Transverse colon (tissue), 4 donors: ENCODE measurements at regions not wholly inside any gene's neighbourhood (a gene's known extent, or its start where the extent isn't known, plus 50 kb on each side); places are given as distances from the start of the nearest gene placed in this dataset.
A peak's percentile ranks its signal among the peaks of the same experiment; 100 is the strongest.

ENCODE experiments used
- DNase-seq: peaks from one replicate; pipeline ENCODE4 v3.0.0-alpha.2; 2019
- H3K27ac ChIP-seq, 4 donors: fragments of 200-600 bp; sonication (generic); 2 replicates each; pipeline ENCODE4 v1.5.1; 2016 to 2018; ENCODE audit warnings: inconsistent platforms in 4 of 4
- H3K27me3 ChIP-seq: fragments of 200-600 bp; sonication (generic); 2 replicates; pipeline ENCODE4 v1.5.1; 2017; ENCODE audit warnings: inconsistent platforms
- H3K36me3 ChIP-seq, 4 donors: fragments of 200-600 bp; sonication (generic); 2 replicates each; pipeline ENCODE4 v1.5.1; 2017 to 2019; ENCODE audit warnings: inconsistent platforms in 4 of 4
- H3K4me1 ChIP-seq, 4 donors: fragments of 200-600 bp; sonication (generic); 2 replicates each; pipeline ENCODE4 v1.5.1; 2017 to 2020; ENCODE audit warnings: inconsistent platforms in 4 of 4
- H3K4me3 ChIP-seq, 4 donors: fragments of 200-600 bp; sonication (generic); 1 replicate in 1 of 4; 2 replicates in 3 of 4; pipeline versions ENCODE4 v1.5.1 to v1.6.1; 2017 to 2019; ENCODE audit warnings: inconsistent platforms in 4 of 4
- H3K9me3 ChIP-seq, 2 donors: fragments of 200-600 bp; sonication (generic); 2 replicates each; pipeline ENCODE4 v1.5.1; 2017 to 2019; ENCODE audit warnings: inconsistent platforms in 2 of 2
- EP300 ChIP-seq: sonication (generic); formaldehyde crosslinking; IDR thresholded peaks from one replicate; pipeline ENCODE4 v1.6.1; 2017; ENCODE audit warnings: antibody characterized with exemption, low read depth
- POLR2A ChIP-seq: fragments of 450-650 bp; IDR thresholded peaks from one replicate; pipeline ENCODE4 v1.6.1; 2016; ENCODE audit warnings: antibody characterized with exemption, mild to moderate bottlenecking, moderate library complexity
- POLR2AphosphoS5 ChIP-seq, 3 donors: sonication (generic); formaldehyde crosslinking; IDR thresholded peaks; one replicate each; pipeline ENCODE4 v1.6.1; 2016; ENCODE audit warnings: antibody characterized with exemption in 3 of 3
- WGBS, 2 donors: methylation state at CpG; one replicate each; pipeline ENCODE4 v1.1.5; 2018; ENCODE audit warnings: low coverage in 1 of 2; 5-methylcytosine and 5-hydroxymethylcytosine counted together
- in situ Hi-C, 4 donors: fragments of 200-750 bp; cut with MboI; loops; one replicate each; pipeline versions ENCODE4 v1.15.0 to v1.15.1; 2017; ENCODE audit warnings: low sequenced_read_pairs in 3 of 4, low pct_ligation_motif_present in 1 of 4, low pct_unique_long_range_greater_than_20kb in 1 of 4
- intact Hi-C: fragments of 100-400 bp; cut with DNase I; formaldehyde crosslinking; loops from one replicate; pipeline ENCODE4 v1.15.1; 2023; ENCODE audit warnings: low total_unique reads
- TF ChIP-seq, protein P1 (sequence below), 5 experiments: fragments of 200-600 bp in 3 of 5; fragments of 450-650 bp in 2 of 5; sonication (generic) in 3 of 5; IDR thresholded peaks; 1 replicate in 2 of 5; 2 replicates in 3 of 5; pipeline ENCODE4 v1.5.1; 2016 to 2017; ENCODE audit warnings: antibody characterized with exemption in 5 of 5, inconsistent platforms in 3 of 5, mild to moderate bottlenecking in 2 of 5, moderate library complexity in 1 of 5

- Histone ChIP-seq H3K4me3 (no peak overlapping the region), H3K36me3 (no peaks in the 10 kb centered on the region), H3K27ac (no peak overlapping the region), H3K4me1 (no peaks in the 10 kb centered on the region), H3K9me3 (no peaks in the 10 kb centered on the region), H3K27me3 (no peaks in the 10 kb centered on the region)
- TF ChIP-seq POLR2A = no peak
- TF ChIP-seq POLR2AphosphoS5 (IDR thresholded peaks at IDR 0.05) = no peak
- TF ChIP-seq, protein P1, sequence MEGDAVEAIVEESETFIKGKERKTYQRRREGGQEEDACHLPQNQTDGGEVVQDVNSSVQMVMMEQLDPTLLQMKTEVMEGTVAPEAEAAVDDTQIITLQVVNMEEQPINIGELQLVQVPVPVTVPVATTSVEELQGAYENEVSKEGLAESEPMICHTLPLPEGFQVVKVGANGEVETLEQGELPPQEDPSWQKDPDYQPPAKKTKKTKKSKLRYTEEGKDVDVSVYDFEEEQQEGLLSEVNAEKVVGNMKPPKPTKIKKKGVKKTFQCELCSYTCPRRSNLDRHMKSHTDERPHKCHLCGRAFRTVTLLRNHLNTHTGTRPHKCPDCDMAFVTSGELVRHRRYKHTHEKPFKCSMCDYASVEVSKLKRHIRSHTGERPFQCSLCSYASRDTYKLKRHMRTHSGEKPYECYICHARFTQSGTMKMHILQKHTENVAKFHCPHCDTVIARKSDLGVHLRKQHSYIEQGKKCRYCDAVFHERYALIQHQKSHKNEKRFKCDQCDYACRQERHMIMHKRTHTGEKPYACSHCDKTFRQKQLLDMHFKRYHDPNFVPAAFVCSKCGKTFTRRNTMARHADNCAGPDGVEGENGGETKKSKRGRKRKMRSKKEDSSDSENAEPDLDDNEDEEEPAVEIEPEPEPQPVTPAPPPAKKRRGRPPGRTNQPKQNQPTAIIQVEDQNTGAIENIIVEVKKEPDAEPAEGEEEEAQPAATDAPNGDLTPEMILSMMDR (IDR thresholded peaks at IDR 0.05) = no peak
- no peak for TF ChIP-seq EP300
- no peak for DNase-seq
- intact Hi-C loops = no loop called here
- WGBS, 2 donors = 77% methylated on average over 7 of the region's 7 CpGs; no CpG with 5 or more reads in 1 of the 2 donors
- in situ Hi-C loops = loop anchor here in 1 of 4 donors (25.0 kb wide), 1 partner anchor 137 kb away; no protein-coding TSS in a partner anchor
Measured at GRCh38 chr12:4024701-4025100, 151.5 kb upstream of the PARP11 start.

DNA sequence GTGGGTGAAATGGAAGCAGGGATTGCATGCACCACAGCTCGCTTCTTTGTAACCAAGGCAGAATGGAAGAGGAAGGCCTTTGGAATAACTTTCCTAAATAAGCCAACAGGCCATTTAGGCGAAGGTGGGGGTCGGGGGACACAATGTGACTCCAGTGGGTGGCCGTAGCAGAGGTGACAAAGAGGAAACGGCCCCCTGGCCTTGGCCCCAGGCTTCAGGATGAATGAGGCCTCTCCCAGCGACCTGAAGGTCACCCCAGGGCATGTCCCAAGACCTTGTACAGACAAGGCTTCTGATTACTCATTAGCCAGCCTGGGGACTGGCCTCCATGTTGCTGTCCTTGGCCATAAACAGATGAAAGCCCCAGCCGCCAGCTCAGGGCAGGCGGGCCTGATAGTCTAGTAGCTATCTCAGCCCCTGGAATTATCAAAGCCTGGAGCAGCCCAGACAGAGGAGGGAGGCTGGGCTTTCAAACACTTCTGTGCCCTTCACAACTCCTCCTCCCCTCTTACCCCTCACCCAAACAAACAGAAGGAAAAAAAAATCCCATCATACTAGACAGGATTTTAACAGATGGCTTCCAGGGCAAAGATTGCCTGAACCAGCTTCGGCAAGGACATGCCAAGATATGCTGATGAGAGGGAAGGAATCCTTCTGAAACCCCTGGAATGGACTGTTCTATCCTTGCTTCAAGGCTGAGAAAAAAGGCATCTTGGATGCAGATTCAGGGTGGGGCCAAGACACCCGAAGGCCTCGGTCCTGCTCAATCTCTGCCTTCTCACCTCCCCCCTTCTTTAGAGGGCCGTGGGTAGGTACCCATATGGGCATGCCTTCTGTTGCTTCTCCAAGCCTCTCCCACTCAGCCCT, 142.3 kb upstream of the PARP11 start:
- no peak for TF ChIP-seq EP300
- no peak for TF ChIP-seq POLR2AphosphoS5 (IDR thresholded peaks at IDR 0.05)
- TF ChIP-seq, protein P1 (IDR thresholded peaks at IDR 0.05) = no peak
- no peak for TF ChIP-seq POLR2A

DNA sequence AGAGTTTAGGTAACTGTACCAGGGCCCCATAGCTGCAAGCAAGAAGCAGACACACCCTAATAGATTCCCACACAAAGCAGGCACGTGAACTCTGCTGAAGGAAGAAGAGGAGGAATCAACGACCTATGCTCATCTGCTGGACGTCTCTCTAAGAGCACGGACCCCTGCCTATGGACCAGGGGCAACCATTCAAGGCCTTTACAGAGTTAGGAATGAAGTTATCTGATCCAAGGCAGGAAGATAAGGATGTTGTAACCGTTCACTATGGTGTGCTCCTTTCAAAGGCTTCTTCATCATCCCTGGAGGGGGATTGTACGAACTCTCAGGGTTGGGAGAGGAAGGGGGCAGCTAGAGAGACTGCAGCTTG, 141.6 kb upstream of the PARP11 start:
- in situ Hi-C loops = no loop called here
- H3K9me3 ChIP-seq = no peaks in the 10 kb centered on the region
- TF ChIP-seq POLR2A (no peak), POLR2AphosphoS5 (IDR thresholded peaks at IDR 0.05) (no peak), EP300 (no peak)
- TF ChIP-seq, protein P1 (IDR thresholded peaks at IDR 0.05) = no peak
- H3K36me3 ChIP-seq = no peaks in the 10 kb centered on the region
- no peak overlapping the region for H3K4me3 ChIP-seq
- 60 to 70% methylated on average over 1 to 6 of the region's 6 CpGs for WGBS, 2 donors
- peaks cover 0 to 18% (median 3%) of the 10 kb centered on the region in 4 donors for H3K4me1 ChIP-seq
- no peak for DNase-seq
- no peak overlapping the region for H3K27ac ChIP-seq
- intact Hi-C loops = no loop called here
- H3K27me3 ChIP-seq = no peaks in the 10 kb centered on the region

More for the DNA sequence above, 142.3 kb upstream of the PARP11 start:
- Histone ChIP-seq H3K27me3 (no peaks in the 10 kb centered on the region), H3K36me3 (no peaks in the 10 kb centered on the region), H3K27ac (no peak overlapping the region), H3K4me3 (no peak overlapping the region), H3K9me3 (no peaks in the 10 kb centered on the region), H3K4me1 (peaks cover 0 to 18% (median 3%) of the 10 kb centered on the region in 4 donors)
- DNase-seq = peak; percentile 68
- WGBS, 2 donors = 43 to 60% methylated on average over 4 to 12 of the region's 12 CpGs
- in situ Hi-C loops (no loop called here), intact Hi-C loops (no loop called here)

DNA sequence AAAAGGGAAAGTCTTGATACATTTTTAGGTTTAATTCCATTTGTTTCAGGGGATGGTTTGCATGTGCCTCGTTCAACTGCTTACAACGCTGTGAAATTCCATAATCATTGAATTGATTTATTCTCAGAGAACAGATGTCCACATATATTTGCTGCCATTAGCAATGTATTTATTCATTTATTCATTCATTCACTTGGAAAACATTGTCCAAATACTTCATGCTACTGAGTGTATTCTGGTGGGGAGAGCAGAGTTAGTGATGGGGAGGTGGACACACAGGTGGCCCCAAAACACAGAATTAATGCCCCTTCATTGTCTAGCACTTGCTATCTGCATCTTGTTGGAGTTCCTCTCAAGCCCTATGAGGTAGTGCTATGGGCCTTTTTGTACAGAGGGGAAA, 141.2 kb upstream of the PARP11 start:
- WGBS, 2 donors = 90 to 94% methylated on average over 2 of the region's 2 CpGs
- H3K27ac ChIP-seq = no peak overlapping the region
- no peak overlapping the region for H3K4me3 ChIP-seq
- intact Hi-C loops (no loop called here), in situ Hi-C loops (no loop called here)
- no peaks in the 10 kb centered on the region for H3K27me3 ChIP-seq
- no peaks in the 10 kb centered on the region for H3K9me3 ChIP-seq
- H3K4me1 ChIP-seq = peaks cover 0 to 18% (median 3%) of the 10 kb centered on the region in 4 donors
- DNase-seq = no peak
- TF ChIP-seq, protein P1 (IDR thresholded peaks at IDR 0.05) = no peak
- TF ChIP-seq EP300 (no peak), POLR2AphosphoS5 (IDR thresholded peaks at IDR 0.05) (no peak)
- no peaks in the 10 kb centered on the region for H3K36me3 ChIP-seq
